HG03460 (cell line): ENCODE measurements at regions not wholly inside any gene's neighbourhood (a gene's known extent, or its start where the extent isn't known, plus 50 kb on each side); places are given as distances from the start of the nearest gene placed in this dataset.
"Not testable (repeated sequence)": the region's sequence is repeated elsewhere in the genome, so short reads cannot be mapped to it uniquely, and the experiment has no call there.

ENCODE experiments used
- ATAC-seq: cut with Tn5 transposase; IDR thresholded peaks from one replicate; pipeline ENCODE4 v1.9.1; 2021; ENCODE audit not compliant: unreplicated experiment

- ATAC-seq, result no peak
These were observed 449.8 kb downstream of the SIPA1L2 start for GRCh38 chr1:232179896-232180778.

- ATAC-seq, result no peak
These were observed 451.7 kb downstream of the SIPA1L2 start for GRCh38 chr1:232178191-232178590.

- ATAC-seq, result no peak
These were observed 452.5 kb downstream of the SIPA1L2 start for GRCh38 chr1:232177438-232177837.

- no peak for ATAC-seq
These were observed 453.7 kb downstream of the SIPA1L2 start for GRCh38 chr1:232176222-232176621.

GRCh38 chr1:232174306-232174705 is 455.6 kb downstream of the SIPA1L2 start:
- no peak for ATAC-seq

- no peak for ATAC-seq
These were observed 457.4 kb downstream of the SIPA1L2 start for GRCh38 chr1:232172563-232172962.

- no peak for ATAC-seq
These were observed 459.0 kb downstream of the SIPA1L2 start for GRCh38 chr1:232170909-232171308.

- no peak for ATAC-seq
These were observed 460.5 kb downstream of the SIPA1L2 start for GRCh38 chr1:232169436-232169835.

- ATAC-seq, result no peak
These were observed 461.4 kb downstream of the SIPA1L2 start for GRCh38 chr1:232168508-232168907.

GRCh38 chr1:232166942-232167341 is 463.0 kb downstream of the SIPA1L2 start:
- no peak for ATAC-seq

- no peak for ATAC-seq
These were observed 465.6 kb downstream of the SIPA1L2 start for GRCh38 chr1:232164078-232164963.

GRCh38 chr1:232163533-232163932 is 466.4 kb downstream of the SIPA1L2 start:
- no peak for ATAC-seq

- ATAC-seq, result no peak
These were observed 467.9 kb downstream of the SIPA1L2 start for GRCh38 chr1:232162001-232162400.

GRCh38 chr1:232158558-232158957 is 471.4 kb downstream of the SIPA1L2 start:
- ATAC-seq, result not testable (repeated sequence)

- not testable (repeated sequence) for ATAC-seq
These were observed 473.9 kb downstream of the SIPA1L2 start for GRCh38 chr1:232156070-232156469.

GRCh38 chr1:232153652-232154051 is 476.3 kb downstream of the SIPA1L2 start:
- no peak for ATAC-seq

- ATAC-seq, result no peak
These were observed 479.0 kb downstream of the SIPA1L2 start for GRCh38 chr1:232150770-232151548.

GRCh38 chr1:232149287-232150201 is 480.4 kb downstream of the SIPA1L2 start:
- ATAC-seq, result no peak

GRCh38 chr1:232147215-232147614 is 482.7 kb downstream of the SIPA1L2 start:
- no peak for ATAC-seq

- ATAC-seq, result no peak
These were observed 483.4 kb downstream of the SIPA1L2 start for GRCh38 chr1:232146514-232146913.
